HEK293T (cell line): ENCODE measurements at regions not wholly inside any gene's neighbourhood (a gene's known extent, or its start where the extent isn't known, plus 50 kb on each side); places are given as distances from the start of the nearest gene placed in this dataset.

ENCODE experiments used
- CTCF ChIA-PET: fragments of 350-600 bp; formaldehyde crosslinking; extraction: SDS; loops from one replicate; lab custom pipeline; 2021; ENCODE audit warnings: antibody characterized with exemption, inconsistent platforms; lab: Yijun Ruan, JAX
- POLR2A ChIA-PET: fragments of 350-600 bp; formaldehyde crosslinking; extraction: SDS; loops from one replicate; lab custom pipeline; 2020; ENCODE audit warnings: antibody characterized with exemption, inconsistent platforms; lab: Yijun Ruan, JAX
- DNase-seq: peaks from one replicate; pipeline ENCODE4 v3.0.0; 2012; ENCODE audit warnings: mixed read lengths; ENCODE audit errors: extremely low spot score
- ARNT ChIP-seq: fragments of 450-650 bp; IDR thresholded peaks from 2 replicates; pipeline ENCODE4 v1.6.1; 2017; ENCODE audit warnings: mild to moderate bottlenecking
- BHLHE40 ChIP-seq: fragments of 450-650 bp; IDR thresholded peaks from 2 replicates; pipeline ENCODE4 v1.6.1; 2016; ENCODE audit warnings: mild to moderate bottlenecking, moderate library complexity, borderline replicate concordance
- CTBP1 ChIP-seq: fragments of 450-650 bp; IDR thresholded peaks from 2 replicates; pipeline ENCODE4 v1.6.1; 2016; ENCODE audit warnings: borderline replicate concordance
- ELF4 ChIP-seq: fragments of 450-650 bp; IDR thresholded peaks from 2 replicates; pipeline ENCODE4 v1.6.1; 2017; ENCODE audit warnings: antibody characterized with exemption
- FOXA1 ChIP-seq: fragments of 450-650 bp; IDR thresholded peaks from 2 replicates; pipeline ENCODE4 v1.6.1; 2016; ENCODE audit warnings: mild to moderate bottlenecking
- FOXK2 ChIP-seq: fragments of 450-650 bp; IDR thresholded peaks from 2 replicates; pipeline ENCODE4 v1.6.1; 2016; ENCODE audit warnings: mild to moderate bottlenecking
- FOXM1 ChIP-seq: fragments of 450-650 bp; IDR thresholded peaks from 2 replicates; pipeline ENCODE4 v1.6.1; 2017; ENCODE audit warnings: mild to moderate bottlenecking, borderline replicate concordance
- HDGF ChIP-seq: fragments of 450-650 bp; IDR thresholded peaks from 2 replicates; pipeline ENCODE4 v1.6.1; 2017; ENCODE audit warnings: antibody characterized with exemption, borderline replicate concordance
- L3MBTL2 ChIP-seq: fragments of 450-650 bp; conservative IDR thresholded peaks from 2 replicates; pipeline ENCODE4 v1.6.1; 2016; ENCODE audit warnings: mild to moderate bottlenecking
- LEF1 ChIP-seq: fragments of 450-650 bp; IDR thresholded peaks from 2 replicates; pipeline ENCODE4 v1.6.1; 2017; ENCODE audit warnings: mild to moderate bottlenecking, borderline replicate concordance
- NFRKB ChIP-seq: fragments of 450-650 bp; IDR thresholded peaks from 2 replicates; pipeline ENCODE4 v1.6.1; 2016; ENCODE audit warnings: mild to moderate bottlenecking, moderate library complexity
- PKNOX1 ChIP-seq: fragments of 450-650 bp; IDR thresholded peaks from 2 replicates; pipeline ENCODE4 v1.6.1; 2016
- SP1 ChIP-seq: fragments of 450-650 bp; IDR thresholded peaks from 2 replicates; pipeline ENCODE4 v1.6.1; 2017
- SUZ12 ChIP-seq: fragments of 450-650 bp; IDR thresholded peaks from 2 replicates; pipeline ENCODE4 v1.6.1; 2016; ENCODE audit warnings: mild to moderate bottlenecking
- TARDBP ChIP-seq: fragments of 450-650 bp; IDR thresholded peaks from 2 replicates; pipeline ENCODE4 v1.6.1; 2016
- ZNF384 ChIP-seq: fragments of 450-650 bp; IDR thresholded peaks from 2 replicates; pipeline ENCODE4 v1.6.1; 2016

- ChIA-PET CTCF (no interaction called here), POLR2A (no interaction called here)
- no peak for DNase-seq
- TF ChIP-seq HDGF (no peak), ELF4 (no peak), FOXM1 (no peak), SP1 (no peak), ARNT (no peak), TARDBP (no peak), FOXK2 (no peak), LEF1 (no peak), PKNOX1 (no peak), NFRKB (no peak)
Observed at GRCh38 chr1:60132108-60132507, 58.5 kb upstream of the C1orf87 start.

- CTCF ChIA-PET = no interaction called here
- POLR2A ChIA-PET = no interaction called here
- no peak for DNase-seq
- TF ChIP-seq HDGF = no peak
- no peak for TF ChIP-seq TARDBP
- no peak for TF ChIP-seq ZNF384
- no peak for TF ChIP-seq SUZ12
- no peak for TF ChIP-seq NFRKB
- no peak for TF ChIP-seq L3MBTL2
- no peak for TF ChIP-seq ARNT
Observed at GRCh38 chr1:60130703-60131102, 57.1 kb upstream of the C1orf87 start.

- TF ChIP-seq PKNOX1 = no peak
- no peak for TF ChIP-seq NFRKB
- no peak for TF ChIP-seq BHLHE40
- TF ChIP-seq L3MBTL2 = no peak
- no peak for TF ChIP-seq ZNF384
- TF ChIP-seq ELF4 = no peak
- POLR2A ChIA-PET = no interaction called here
- no peak for DNase-seq
- CTCF ChIA-PET = no interaction called here
Observed at GRCh38 chr1:60129911-60130310, 56.3 kb upstream of the C1orf87 start.

- DNase-seq = no peak
- POLR2A ChIA-PET = no interaction called here
- CTCF ChIA-PET = no interaction called here
Observed at GRCh38 chr1:60126723-60127122, 53.2 kb upstream of the C1orf87 start.

More at GRCh38 chr1:60126723-60127122, 53.2 kb upstream of the C1orf87 start:
- no peak for TF ChIP-seq HDGF
- no peak for TF ChIP-seq TARDBP
- TF ChIP-seq SP1 = no peak
- no peak for TF ChIP-seq L3MBTL2
- TF ChIP-seq PKNOX1 = no peak
- TF ChIP-seq FOXA1 = no peak
- no peak for TF ChIP-seq ARNT
- TF ChIP-seq NFRKB = no peak
- no peak for TF ChIP-seq FOXM1
- no peak for TF ChIP-seq SUZ12
- no peak for TF ChIP-seq CTBP1
- no peak for TF ChIP-seq ZNF384
- TF ChIP-seq ELF4 = no peak
